ENCODE measurements at regions not wholly inside any gene's neighbourhood (a gene's known extent, or its start where the extent isn't known, plus 50 kb on each side); places are given as distances from the start of the nearest gene placed in this dataset.

- Histone ChIP-seq H3K36me3 (ENCODE audit: control insufficient read depth, insufficient read depth, low read length) (no peaks in the 10 kb centered on the region), H3K27ac (ENCODE audit: insufficient read depth, low read length, poor library complexity, severe bottlenecking) (no peak overlapping the region), H3K4me1 (ENCODE audit: control insufficient read depth, insufficient read depth, low read length, poor library complexity, severe bottlenecking) (no peaks in the 10 kb centered on the region), H3K4me3 (ENCODE audit: insufficient read depth, low read depth, low read length, poor library complexity, severe bottlenecking) (no peak overlapping the region), H3K9me3 (ENCODE audit: control insufficient read depth, low read length) (no peaks in the 10 kb centered on the region), H3K27me3 (replicated peaks; ENCODE audit: control insufficient read depth, insufficient read depth, low read length, poor library complexity, severe bottlenecking) (no peaks in the 10 kb centered on the region)
- DNase-seq: no peak
Observed at GRCh38 chr12:91287753-91288152, 105.1 kb upstream of the DCN start.

- no peak for DNase-seq
- H3K36me3 ChIP-seq (ENCODE audit: control insufficient read depth, insufficient read depth, low read length): no peaks in the 10 kb centered on the region
- H3K9me3 ChIP-seq (ENCODE audit: control insufficient read depth, low read length): no peaks in the 10 kb centered on the region
- no peak overlapping the region for H3K27ac ChIP-seq (ENCODE audit: insufficient read depth, low read length, poor library complexity, severe bottlenecking)
- H3K4me1 ChIP-seq (ENCODE audit: control insufficient read depth, insufficient read depth, low read length, poor library complexity, severe bottlenecking): no peaks in the 10 kb centered on the region
- no peak overlapping the region for H3K4me3 ChIP-seq (ENCODE audit: insufficient read depth, low read depth, low read length, poor library complexity, severe bottlenecking)
- H3K27me3 ChIP-seq (replicated peaks; ENCODE audit: control insufficient read depth, insufficient read depth, low read length, poor library complexity, severe bottlenecking): no peaks in the 10 kb centered on the region
Observed at GRCh38 chr12:91278126-91278525, 95.5 kb upstream of the DCN start.

GRCh38 chr12:91276509-91276908 is 93.9 kb upstream of the DCN start:
- no peaks in the 10 kb centered on the region for H3K4me1 ChIP-seq (ENCODE audit: control insufficient read depth, insufficient read depth, low read length, poor library complexity, severe bottlenecking)
- no peaks in the 10 kb centered on the region for H3K36me3 ChIP-seq (ENCODE audit: control insufficient read depth, insufficient read depth, low read length)
- DNase-seq: no peak
- H3K27ac ChIP-seq (ENCODE audit: insufficient read depth, low read length, poor library complexity, severe bottlenecking): no peak overlapping the region
- H3K27me3 ChIP-seq (replicated peaks; ENCODE audit: control insufficient read depth, insufficient read depth, low read length, poor library complexity, severe bottlenecking): no peaks in the 10 kb centered on the region
- H3K9me3 ChIP-seq (ENCODE audit: control insufficient read depth, low read length): no peaks in the 10 kb centered on the region
- H3K4me3 ChIP-seq (ENCODE audit: insufficient read depth, low read depth, low read length, poor library complexity, severe bottlenecking): no peak overlapping the region

GRCh38 chr12:91275321-91275720 is 92.7 kb upstream of the DCN start:
- H3K27ac ChIP-seq (ENCODE audit: insufficient read depth, low read length, poor library complexity, severe bottlenecking): no peak overlapping the region
- no peak overlapping the region for H3K4me3 ChIP-seq (ENCODE audit: insufficient read depth, low read depth, low read length, poor library complexity, severe bottlenecking)
- no peaks in the 10 kb centered on the region for H3K9me3 ChIP-seq (ENCODE audit: control insufficient read depth, low read length)
- H3K36me3 ChIP-seq (ENCODE audit: control insufficient read depth, insufficient read depth, low read length): no peaks in the 10 kb centered on the region
- H3K27me3 ChIP-seq (replicated peaks; ENCODE audit: control insufficient read depth, insufficient read depth, low read length, poor library complexity, severe bottlenecking): no peaks in the 10 kb centered on the region
- no peak for DNase-seq
- no peaks in the 10 kb centered on the region for H3K4me1 ChIP-seq (ENCODE audit: control insufficient read depth, insufficient read depth, low read length, poor library complexity, severe bottlenecking)

GRCh38 chr12:91274916-91275315 is 92.3 kb upstream of the DCN start:
- no peaks in the 10 kb centered on the region for H3K9me3 ChIP-seq (ENCODE audit: control insufficient read depth, low read length)
- H3K4me3 ChIP-seq (ENCODE audit: insufficient read depth, low read depth, low read length, poor library complexity, severe bottlenecking): no peak overlapping the region
- no peaks in the 10 kb centered on the region for H3K36me3 ChIP-seq (ENCODE audit: control insufficient read depth, insufficient read depth, low read length)
- no peak for DNase-seq
- H3K4me1 ChIP-seq (ENCODE audit: control insufficient read depth, insufficient read depth, low read length, poor library complexity, severe bottlenecking): no peaks in the 10 kb centered on the region
- H3K27ac ChIP-seq (ENCODE audit: insufficient read depth, low read length, poor library complexity, severe bottlenecking): no peak overlapping the region
- no peaks in the 10 kb centered on the region for H3K27me3 ChIP-seq (replicated peaks; ENCODE audit: control insufficient read depth, insufficient read depth, low read length, poor library complexity, severe bottlenecking)

- Histone ChIP-seq H3K36me3 (ENCODE audit: control insufficient read depth, insufficient read depth, low read length) (no peaks in the 10 kb centered on the region), H3K4me3 (ENCODE audit: insufficient read depth, low read depth, low read length, poor library complexity, severe bottlenecking) (no peak overlapping the region), H3K27me3 (replicated peaks; ENCODE audit: control insufficient read depth, insufficient read depth, low read length, poor library complexity, severe bottlenecking) (no peaks in the 10 kb centered on the region), H3K9me3 (ENCODE audit: control insufficient read depth, low read length) (no peaks in the 10 kb centered on the region), H3K27ac (ENCODE audit: insufficient read depth, low read length, poor library complexity, severe bottlenecking) (no peak overlapping the region), H3K4me1 (ENCODE audit: control insufficient read depth, insufficient read depth, low read length, poor library complexity, severe bottlenecking) (no peaks in the 10 kb centered on the region)
- DNase-seq: no peak
Observed at GRCh38 chr12:91273560-91273959, 90.9 kb upstream of the DCN start.

GRCh38 chr12:91272461-91273063 is 89.9 kb upstream of the DCN start:
- no peak for DNase-seq
- Histone ChIP-seq H3K27ac (ENCODE audit: insufficient read depth, low read length, poor library complexity, severe bottlenecking) (no peak overlapping the region), H3K27me3 (replicated peaks; ENCODE audit: control insufficient read depth, insufficient read depth, low read length, poor library complexity, severe bottlenecking) (no peaks in the 10 kb centered on the region), H3K36me3 (ENCODE audit: control insufficient read depth, insufficient read depth, low read length) (no peaks in the 10 kb centered on the region), H3K4me3 (ENCODE audit: insufficient read depth, low read depth, low read length, poor library complexity, severe bottlenecking) (no peak overlapping the region), H3K4me1 (ENCODE audit: control insufficient read depth, insufficient read depth, low read length, poor library complexity, severe bottlenecking) (no peaks in the 10 kb centered on the region), H3K9me3 (ENCODE audit: control insufficient read depth, low read length) (no peaks in the 10 kb centered on the region)

GRCh38 chr12:91271185-91271584 is 88.6 kb upstream of the DCN start:
- no peaks in the 10 kb centered on the region for H3K9me3 ChIP-seq (ENCODE audit: control insufficient read depth, low read length)

GRCh38 chr12:91267039-91267438 is 84.4 kb upstream of the DCN start:
- Histone ChIP-seq H3K27ac (ENCODE audit: insufficient read depth, low read length, poor library complexity, severe bottlenecking) (no peak overlapping the region), H3K36me3 (ENCODE audit: control insufficient read depth, insufficient read depth, low read length) (no peaks in the 10 kb centered on the region), H3K9me3 (ENCODE audit: control insufficient read depth, low read length) (no peaks in the 10 kb centered on the region), H3K27me3 (replicated peaks; ENCODE audit: control insufficient read depth, insufficient read depth, low read length, poor library complexity, severe bottlenecking) (no peaks in the 10 kb centered on the region), H3K4me1 (ENCODE audit: control insufficient read depth, insufficient read depth, low read length, poor library complexity, severe bottlenecking) (no peaks in the 10 kb centered on the region), H3K4me3 (ENCODE audit: insufficient read depth, low read depth, low read length, poor library complexity, severe bottlenecking) (no peak overlapping the region)
- DNase-seq: no peak

More at GRCh38 chr12:91271185-91271584, 88.6 kb upstream of the DCN start:
- H3K27me3 ChIP-seq (replicated peaks; ENCODE audit: control insufficient read depth, insufficient read depth, low read length, poor library complexity, severe bottlenecking): no peaks in the 10 kb centered on the region
- H3K4me1 ChIP-seq (ENCODE audit: control insufficient read depth, insufficient read depth, low read length, poor library complexity, severe bottlenecking): no peaks in the 10 kb centered on the region
- H3K27ac ChIP-seq (ENCODE audit: insufficient read depth, low read length, poor library complexity, severe bottlenecking): no peak overlapping the region
- DNase-seq: no peak
- H3K36me3 ChIP-seq (ENCODE audit: control insufficient read depth, insufficient read depth, low read length): no peaks in the 10 kb centered on the region
- H3K4me3 ChIP-seq (ENCODE audit: insufficient read depth, low read depth, low read length, poor library complexity, severe bottlenecking): no peak overlapping the region

GRCh38 chr12:91264178-91264577 is 81.6 kb upstream of the DCN start:
- Histone ChIP-seq H3K27me3 (replicated peaks; ENCODE audit: control insufficient read depth, insufficient read depth, low read length, poor library complexity, severe bottlenecking) (no peaks in the 10 kb centered on the region), H3K9me3 (ENCODE audit: control insufficient read depth, low read length) (no peaks in the 10 kb centered on the region), H3K27ac (ENCODE audit: insufficient read depth, low read length, poor library complexity, severe bottlenecking) (no peak overlapping the region), H3K36me3 (ENCODE audit: control insufficient read depth, insufficient read depth, low read length) (no peaks in the 10 kb centered on the region), H3K4me3 (ENCODE audit: insufficient read depth, low read depth, low read length, poor library complexity, severe bottlenecking) (no peak overlapping the region), H3K4me1 (ENCODE audit: control insufficient read depth, insufficient read depth, low read length, poor library complexity, severe bottlenecking) (no peaks in the 10 kb centered on the region)
- DNase-seq: no peak
